GM23338 (cell line): ENCODE measurements at regions not wholly inside any gene's neighbourhood (a gene's known extent, or its start where the extent isn't known, plus 50 kb on each side); places are given as distances from the start of the nearest gene placed in this dataset.

Experiments
- ATAC-seq: fragments of 200-7000 bp; cut with Tn5 transposase; 3 replicates; pipeline ENCODE4 v1.9.1; 2020
- DNase-seq: peaks from one replicate; pipeline ENCODE4 v3.0.0-alpha.2; 2015; ENCODE audit warnings: low spot score
- H2AFZ ChIP-seq: fragments of 200-600 bp; sonication (generic); 2 replicates; pipeline ENCODE4 v1.8.0; 2016; ENCODE audit warnings: antibody characterized with exemption, mild to moderate bottlenecking, moderate library complexity
- H3F3A ChIP-seq: fragments of 200-600 bp; sonication (generic); replicated peaks from 2 replicates; pipeline ENCODE4 v1.8.0; 2017; ENCODE audit warnings: antibody characterized with exemption, mixed run types, low read depth
- H3K27ac ChIP-seq: fragments of 200-600 bp; sonication (generic); 2 replicates; pipeline ENCODE4 v1.6.1; 2016; ENCODE audit warnings: low read depth
- H3K27me3 ChIP-seq: fragments of 200-600 bp; sonication (generic); 2 replicates; pipeline ENCODE4 v1.8.0; 2016; ENCODE audit warnings: mild to moderate bottlenecking, mixed run types, moderate library complexity; ENCODE audit not compliant: insufficient read depth
- H3K36me3 ChIP-seq: fragments of 200-600 bp; sonication (generic); 2 replicates; pipeline ENCODE4 v1.8.0; 2016; ENCODE audit warnings: mild to moderate bottlenecking; ENCODE audit not compliant: insufficient read depth
- H3K4me1 ChIP-seq: fragments of 200-600 bp; sonication (generic); 2 replicates; pipeline ENCODE4 v1.8.0; 2016; ENCODE audit warnings: mild to moderate bottlenecking, moderate library complexity; ENCODE audit not compliant: insufficient read depth
- H3K4me2 ChIP-seq: fragments of 200-600 bp; sonication (generic); 2 replicates; pipeline ENCODE4 v1.7.1; 2017; ENCODE audit warnings: mixed run types
- H3K4me3 ChIP-seq: fragments of 200-600 bp; sonication (generic); 2 replicates; pipeline ENCODE4 v1.6.1; 2016; ENCODE audit warnings: mixed run types
- H3K79me2 ChIP-seq: fragments of 200-600 bp; sonication (generic); replicated peaks from 2 replicates; pipeline ENCODE4 v1.8.0; 2017; ENCODE audit warnings: mild to moderate bottlenecking; ENCODE audit not compliant: insufficient read depth
- H3K9me2 ChIP-seq: fragments of 200-600 bp; sonication (generic); 2 replicates; pipeline ENCODE4 v1.8.0; 2017; ENCODE audit not compliant: insufficient read depth
- H4K20me1 ChIP-seq: fragments of 200-600 bp; sonication (generic); replicated peaks from 2 replicates; pipeline ENCODE4 v1.8.0; 2017; ENCODE audit warnings: mild to moderate bottlenecking; ENCODE audit not compliant: insufficient read depth
- H3K27ac Mint-ChIP-seq: 2 replicates; pipeline ENCODE4 v1.8.0; 2020; ENCODE audit warnings: inconsistent platforms, mild to moderate bottlenecking, moderate library complexity, mixed read lengths
- H3K27me3 Mint-ChIP-seq: 3 replicates; pipeline ENCODE4 v1.8.0; 2022; ENCODE audit warnings: low read depth, mild to moderate bottlenecking, moderate library complexity, mixed read lengths, inconsistent platforms; ENCODE audit not compliant: insufficient read depth, poor library complexity
- H3K36me3 Mint-ChIP-seq: 3 replicates; pipeline ENCODE4 v1.8.0; 2021; ENCODE audit warnings: low read depth, mild to moderate bottlenecking, inconsistent platforms, moderate library complexity, mixed read lengths
- H3K4me1 Mint-ChIP-seq: 3 replicates; pipeline ENCODE4 v1.8.0; 2020; ENCODE audit warnings: mild to moderate bottlenecking, inconsistent platforms, mixed read lengths
- H3K4me3 Mint-ChIP-seq: 3 replicates; pipeline ENCODE4 v1.8.0; 2021; ENCODE audit warnings: moderate library complexity, mild to moderate bottlenecking, inconsistent platforms, mixed read lengths
- H3K9me3 Mint-ChIP-seq: 3 replicates; pipeline ENCODE4 v1.8.0; 2020; ENCODE audit warnings: moderate library complexity, mild to moderate bottlenecking, inconsistent platforms, mixed read lengths
- CREB1 ChIP-seq: fragments of 250-450 bp; sonication (Bioruptor Pico); IDR thresholded peaks from 2 replicates; pipeline ENCODE4 v1.5.0; 2020; ENCODE audit warnings: low read depth, mild to moderate bottlenecking, moderate library complexity
- ETS1 ChIP-seq: IDR thresholded peaks from 2 replicates; pipeline ENCODE4 v1.6.1; 2016; ENCODE audit warnings: antibody characterized with exemption
- EZH2phosphoT487 ChIP-seq: fragments of 200-600 bp; sonication (generic); IDR thresholded peaks from one replicate; pipeline ENCODE4 v1.8.1; 2018; ENCODE audit warnings: antibody characterized with exemption; ENCODE audit not compliant: unreplicated experiment
- NANOG ChIP-seq: IDR thresholded peaks from 2 replicates; pipeline ENCODE4 v1.6.1; 2016; ENCODE audit warnings: antibody characterized with exemption, borderline replicate concordance
- STAT1 ChIP-seq: IDR thresholded peaks from one replicate; pipeline ENCODE4 v1.6.1; 2016; ENCODE audit warnings: antibody characterized with exemption; ENCODE audit not compliant: unreplicated experiment
- ZNF114 ChIP-seq: fragments of 250-450 bp; sonication (Bioruptor Pico); IDR thresholded peaks from 2 replicates; pipeline ENCODE4 v1.5.0; 2020; ENCODE audit warnings: mild to moderate bottlenecking, moderate library complexity
- ZNF331 ChIP-seq: fragments of 250-450 bp; sonication (Bioruptor Pico); IDR thresholded peaks from 2 replicates; pipeline ENCODE4 v1.5.0; 2020; ENCODE audit warnings: low read depth, mild to moderate bottlenecking, moderate library complexity
- ZNF462 ChIP-seq: fragments of 250-450 bp; sonication (Bioruptor Pico); IDR thresholded peaks from 2 replicates; pipeline ENCODE4 v1.5.0; 2020; ENCODE audit warnings: mild to moderate bottlenecking, moderate library complexity

GRCh38 chr1:82219841-82220240 lies 419.1 kb downstream of the ADGRL2 start (continued):
- TF ChIP-seq ZNF462 (no peak), ETS1 (no peak), EZH2phosphoT487 (no peak)

GRCh38 chr1:82218846-82219245 lies 418.1 kb downstream of the ADGRL2 start:
- no peak for ATAC-seq
- no peaks in the 10 kb centered on the region for H4K20me1 ChIP-seq
- no peak overlapping the region for H3K27ac ChIP-seq
- H3K27me3 Mint-ChIP-seq = no peaks in the 10 kb centered on the region
- no peaks in the 10 kb centered on the region for H3K36me3 Mint-ChIP-seq
- H3K27ac Mint-ChIP-seq = no peak overlapping the region
- no peak overlapping the region for H3K4me2 ChIP-seq
- no peak for DNase-seq
- H3K4me1 ChIP-seq = no peaks in the 10 kb centered on the region
- no peaks in the 10 kb centered on the region for H3K9me3 Mint-ChIP-seq
- H3K4me3 ChIP-seq = no peak overlapping the region
- H3K9me2 ChIP-seq = no peaks in the 10 kb centered on the region
- H2AFZ ChIP-seq = no peak overlapping the region
- H3K79me2 ChIP-seq = no peaks in the 10 kb centered on the region
- H3F3A ChIP-seq = no peaks in the 10 kb centered on the region
- H3K4me3 Mint-ChIP-seq = no peak overlapping the region
- H3K36me3 ChIP-seq = no peaks in the 10 kb centered on the region
- peaks cover 3% of the 10 kb centered on the region; the same call in 1 of the 3 replicates for H3K4me1 Mint-ChIP-seq
- no peaks in the 10 kb centered on the region for H3K27me3 ChIP-seq
- TF ChIP-seq ZNF114 = no peak

GRCh38 chr1:82215853-82216175 lies 415.1 kb downstream of the ADGRL2 start:
- Histone ChIP-seq H3K4me1 (no peaks in the 10 kb centered on the region), H3K36me3 (no peaks in the 10 kb centered on the region), H3K27me3 (no peaks in the 10 kb centered on the region), H4K20me1 (no peaks in the 10 kb centered on the region), H3K27ac (no peak overlapping the region), H3K79me2 (no peaks in the 10 kb centered on the region), H3K9me2 (no peaks in the 10 kb centered on the region), H3F3A (no peaks in the 10 kb centered on the region), H3K4me2 (no peak overlapping the region), H3K4me3 (no peak overlapping the region), H2AFZ (peak overlapping the region; percentile 23; the same call in 1 of the 2 replicates)
- Mint-ChIP-seq H3K36me3 (no peaks in the 10 kb centered on the region), H3K4me1 (peaks cover 3% of the 10 kb centered on the region; the same call in 1 of the 3 replicates), H3K27me3 (no peaks in the 10 kb centered on the region), H3K4me3 (no peak overlapping the region), H3K27ac (no peak overlapping the region), H3K9me3 (no peaks in the 10 kb centered on the region)
- DNase-seq (no peak), ATAC-seq (no peak)
- TF ChIP-seq NANOG (no peak), CREB1 (CRISPR knock-in tag) (no peak), STAT1 (no peak), ZNF331 (CRISPR knock-in tag) (no peak), ZNF114 (no peak)
